Kidney epithelial cell (primary cell): ENCODE measurements at regions not wholly inside any gene's neighbourhood (a gene's known extent, or its start where the extent isn't known, plus 50 kb on each side); places are given as distances from the start of the nearest gene placed in this dataset.
"Not testable (repeated sequence)": the region's sequence is repeated elsewhere in the genome, so short reads cannot be mapped to it uniquely, and the experiment has no call there.

ENCODE experiments used
- DNase-seq: peaks from one replicate; pipeline ENCODE4 v3.0.0-alpha.2; 2010; ENCODE audit warnings: low read depth
- H3K27me3 ChIP-seq: 2 replicates; pipeline ENCODE4 v1.6.0; 2011; ENCODE audit warnings: low read length; ENCODE audit not compliant: control insufficient read depth, insufficient read depth
- H3K36me3 ChIP-seq: 2 replicates; pipeline ENCODE4 v1.5.1; 2011; ENCODE audit warnings: low read length; ENCODE audit not compliant: control insufficient read depth, insufficient read depth
- H3K4me3 ChIP-seq: 2 replicates; pipeline ENCODE4 v1.5.1; 2011; ENCODE audit warnings: low read depth, mild to moderate bottlenecking, control low read depth, low read length
- TF ChIP-seq, protein P1 (sequence below): IDR thresholded peaks from 2 replicates; pipeline ENCODE4 v1.5.1; 2011; ENCODE audit warnings: mild to moderate bottlenecking, moderate library complexity, low read length, control low read depth, inconsistent platforms; ENCODE audit not compliant: insufficient read depth, poor library complexity, severe bottlenecking

DNA sequence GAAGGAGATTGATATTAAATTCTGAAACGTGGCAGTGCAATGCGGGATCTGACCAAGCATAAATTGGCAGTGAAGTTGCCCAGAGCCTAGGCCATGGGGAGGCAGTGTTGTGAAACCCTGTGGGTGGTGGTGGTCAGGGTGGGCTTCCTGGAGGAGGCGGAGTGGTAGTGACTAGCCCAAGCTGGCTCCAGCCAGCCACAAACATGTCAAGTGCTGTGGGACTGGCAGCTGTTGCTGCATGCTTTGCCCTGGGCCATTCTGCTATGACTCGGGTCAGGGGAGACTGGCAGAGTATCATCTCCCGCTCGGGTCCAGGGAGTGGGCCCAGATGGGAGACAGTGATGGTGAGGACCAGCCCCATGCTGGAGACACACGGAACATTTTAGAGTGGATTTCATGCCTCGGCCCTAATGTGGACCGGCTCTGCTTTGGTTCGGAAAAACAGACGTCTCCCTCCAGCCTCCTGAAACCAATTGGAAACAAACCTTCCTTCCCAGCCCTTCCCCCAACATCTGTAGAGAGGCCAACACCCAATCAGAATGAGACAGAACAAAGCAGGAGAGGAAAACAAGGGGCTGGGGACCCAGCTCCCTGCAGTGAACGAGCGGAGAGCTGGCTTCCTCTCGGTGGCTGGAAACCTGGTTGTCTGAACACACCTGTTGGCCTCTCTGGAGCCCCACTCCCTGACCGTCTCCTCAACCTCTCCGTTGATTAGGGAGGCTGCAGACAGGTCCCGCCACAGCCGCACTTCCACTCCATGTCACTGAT lies 58.2 kb downstream of the TMEM270 start:
- no peak for DNase-seq
- H3K4me3 ChIP-seq: no peak overlapping the region
- H3K27me3 ChIP-seq: peaks cover 2% of the 10 kb centered on the region
- no peaks in the 10 kb centered on the region for H3K36me3 ChIP-seq
- TF ChIP-seq, protein P1, sequence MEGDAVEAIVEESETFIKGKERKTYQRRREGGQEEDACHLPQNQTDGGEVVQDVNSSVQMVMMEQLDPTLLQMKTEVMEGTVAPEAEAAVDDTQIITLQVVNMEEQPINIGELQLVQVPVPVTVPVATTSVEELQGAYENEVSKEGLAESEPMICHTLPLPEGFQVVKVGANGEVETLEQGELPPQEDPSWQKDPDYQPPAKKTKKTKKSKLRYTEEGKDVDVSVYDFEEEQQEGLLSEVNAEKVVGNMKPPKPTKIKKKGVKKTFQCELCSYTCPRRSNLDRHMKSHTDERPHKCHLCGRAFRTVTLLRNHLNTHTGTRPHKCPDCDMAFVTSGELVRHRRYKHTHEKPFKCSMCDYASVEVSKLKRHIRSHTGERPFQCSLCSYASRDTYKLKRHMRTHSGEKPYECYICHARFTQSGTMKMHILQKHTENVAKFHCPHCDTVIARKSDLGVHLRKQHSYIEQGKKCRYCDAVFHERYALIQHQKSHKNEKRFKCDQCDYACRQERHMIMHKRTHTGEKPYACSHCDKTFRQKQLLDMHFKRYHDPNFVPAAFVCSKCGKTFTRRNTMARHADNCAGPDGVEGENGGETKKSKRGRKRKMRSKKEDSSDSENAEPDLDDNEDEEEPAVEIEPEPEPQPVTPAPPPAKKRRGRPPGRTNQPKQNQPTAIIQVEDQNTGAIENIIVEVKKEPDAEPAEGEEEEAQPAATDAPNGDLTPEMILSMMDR: no peak

DNA sequence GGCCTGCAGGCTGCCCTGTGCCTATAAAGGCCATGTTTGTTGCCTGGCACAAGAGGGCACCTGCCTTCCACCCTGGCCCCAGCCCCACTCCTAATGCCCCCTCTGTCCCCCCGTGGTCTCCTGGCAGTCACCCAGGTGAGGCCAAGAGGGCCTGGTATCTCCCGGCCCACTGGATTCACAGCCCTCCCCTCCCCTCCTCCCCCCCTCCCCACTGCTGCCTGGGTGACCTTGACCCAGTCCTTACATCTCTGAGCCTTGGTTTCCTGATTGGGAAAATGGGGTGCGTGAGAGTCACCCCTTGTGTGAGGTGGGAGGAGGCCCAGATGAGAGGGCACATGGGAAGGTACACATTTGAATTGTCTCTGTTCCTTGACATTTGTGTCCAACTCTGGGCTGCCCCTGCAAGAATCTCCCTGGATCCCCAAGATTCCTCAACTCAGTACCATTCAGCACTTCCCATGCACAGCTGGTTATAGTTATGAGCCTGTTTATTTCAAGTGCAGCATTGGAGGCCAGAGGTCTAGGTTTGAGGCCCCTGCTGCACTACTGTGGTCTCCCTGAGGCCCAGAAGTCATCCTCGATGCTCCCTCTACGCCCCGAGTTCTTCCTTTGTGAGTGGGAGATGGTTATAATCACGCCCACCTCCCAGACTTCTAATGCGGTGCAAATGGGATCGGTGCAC lies 58.9 kb downstream of the TMEM270 start:
- Histone ChIP-seq H3K27me3 (peaks cover 2% of the 10 kb centered on the region), H3K36me3 (no peaks in the 10 kb centered on the region), H3K4me3 (no peak overlapping the region)
- DNase-seq: no peak
- TF ChIP-seq, protein P1: no peak

DNA sequence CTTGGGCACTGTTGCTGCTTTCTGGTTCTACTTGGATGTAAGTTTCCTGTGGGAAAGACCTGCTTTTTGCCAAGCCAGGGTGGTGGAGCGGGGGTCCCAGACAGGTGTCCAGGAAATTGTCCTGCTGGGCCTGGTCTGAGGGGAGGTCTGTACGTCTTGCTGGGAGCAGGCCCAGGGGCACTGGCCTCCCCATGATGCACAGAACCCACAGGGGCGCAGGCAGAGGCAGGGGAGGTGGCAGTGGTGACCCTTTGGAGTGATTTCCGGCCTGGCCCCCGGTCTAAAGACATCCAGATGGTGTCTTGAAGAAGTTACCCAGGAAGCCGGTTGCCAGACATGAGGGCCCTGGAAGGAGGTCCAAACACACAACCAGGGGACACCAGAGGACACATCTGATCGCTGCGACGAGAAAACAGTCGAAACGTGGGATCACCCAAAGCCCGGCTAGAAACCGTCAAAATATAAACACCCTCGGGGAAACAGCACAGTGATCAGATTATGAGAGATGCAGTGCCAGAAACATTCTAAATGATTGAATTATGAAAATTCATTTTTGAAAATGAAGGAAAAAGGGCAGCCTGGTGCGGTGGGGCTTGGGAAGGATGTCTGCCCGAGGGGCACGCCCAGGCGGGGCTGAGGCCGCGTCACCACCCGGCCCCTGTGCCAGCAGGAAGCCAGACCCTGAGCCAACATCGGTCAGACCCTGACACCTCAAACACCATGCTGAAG lies 59.6 kb downstream of the TMEM270 start:
- TF ChIP-seq, protein P1: no peak
- no peak overlapping the region for H3K4me3 ChIP-seq

DNA sequence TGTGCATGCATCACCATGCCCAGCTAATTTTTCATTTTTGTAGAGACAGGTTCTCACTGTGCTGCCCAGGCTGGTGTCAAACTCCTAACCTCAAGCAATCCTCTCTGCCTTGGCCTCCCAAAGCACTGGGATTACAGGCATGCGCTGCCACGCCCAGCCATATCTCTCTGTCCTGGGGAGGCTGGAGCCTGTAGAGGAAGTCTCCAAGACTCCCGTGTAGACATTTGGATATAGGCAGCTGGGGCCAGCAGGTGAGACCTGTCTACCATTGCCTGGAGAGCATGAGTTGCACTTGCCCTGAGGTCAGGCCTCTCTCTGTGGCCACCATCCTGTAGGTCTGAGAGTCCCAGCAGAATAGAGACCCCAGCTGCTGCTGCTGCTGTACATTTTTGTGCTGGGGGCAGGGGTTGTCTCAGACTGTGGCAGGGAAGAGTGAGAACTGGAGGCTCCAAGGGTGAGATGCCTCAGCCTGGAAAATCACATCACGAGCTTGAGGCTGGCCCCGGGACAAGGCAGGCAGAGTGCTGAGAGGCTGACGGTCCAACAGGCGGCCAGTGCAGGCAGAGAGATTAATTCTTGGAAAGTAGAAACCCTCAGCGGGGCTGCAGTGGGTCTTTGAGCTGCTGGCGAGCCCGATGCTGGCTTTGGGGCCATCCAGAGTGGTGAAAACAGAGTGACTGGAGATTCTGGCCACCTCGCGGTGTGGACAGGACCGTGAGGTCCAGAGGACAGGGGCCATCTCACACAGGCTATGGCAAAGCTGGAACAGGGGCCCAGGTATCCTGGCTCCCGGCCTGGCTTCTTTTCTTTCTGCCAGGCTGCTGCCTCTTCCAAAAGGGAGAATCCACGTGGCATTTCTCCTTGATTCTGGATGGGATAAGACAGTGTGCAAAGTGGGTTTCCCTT lies 60.9 kb downstream of the TMEM270 start:
- TF ChIP-seq, protein P1: no peak
- no peak overlapping the region for H3K4me3 ChIP-seq

More for the DNA sequence above, 59.6 kb downstream of the TMEM270 start:
- Histone ChIP-seq H3K36me3 (no peaks in the 10 kb centered on the region), H3K27me3 (peaks cover 2% of the 10 kb centered on the region)
- no peak for DNase-seq

DNA sequence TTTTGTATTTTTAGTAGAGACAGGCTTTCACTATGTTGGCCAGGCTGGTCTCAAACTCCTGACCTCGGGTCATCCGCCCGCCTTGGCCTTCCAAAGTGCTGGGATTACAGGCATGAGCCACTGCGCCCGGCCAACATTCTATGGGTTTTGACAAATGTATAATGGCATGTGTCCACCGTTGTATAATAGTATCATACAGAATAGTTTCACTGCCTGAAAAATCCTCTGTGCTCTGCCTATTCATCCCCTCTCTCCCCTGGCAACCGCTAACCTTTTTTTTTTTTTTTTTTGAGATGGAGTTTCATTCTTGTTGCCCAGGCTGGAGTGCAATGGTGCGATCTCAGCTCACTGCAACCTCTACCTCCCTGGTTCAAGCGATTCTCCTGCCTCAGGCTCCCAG lies 67.7 kb downstream of the TMEM270 start:
- H3K36me3 ChIP-seq, H3K4me3 ChIP-seq, DNase-seq, H3K27me3 ChIP-seq: not testable (repeated sequence)

More for the DNA sequence above, 60.9 kb downstream of the TMEM270 start:
- no peak for DNase-seq
- H3K27me3 ChIP-seq: peaks cover 2% of the 10 kb centered on the region
- H3K36me3 ChIP-seq: no peaks in the 10 kb centered on the region
